Suprapubic skin (tissue), 4 donors: ENCODE measurements at regions not wholly inside any gene's neighbourhood (a gene's known extent, or its start where the extent isn't known, plus 50 kb on each side); places are given as distances from the start of the nearest gene placed in this dataset.
"Not testable (repeated sequence)": the region's sequence is repeated elsewhere in the genome, so short reads cannot be mapped to it uniquely, and the experiment has no call there.

Experiments used
- CTCF ChIP-seq, 2 donors: fragments of 200-600 bp in 1 of 2; fragments of 450-650 bp in 1 of 2; sonication (generic) in 1 of 2; IDR thresholded peaks; one replicate each; pipeline ENCODE4 v1.5.1; 2016 to 2019; ENCODE audit warnings: antibody characterized with exemption in 2 of 2, mild to moderate bottlenecking in 1 of 2, moderate library complexity in 1 of 2
- EP300 ChIP-seq: sonication (generic); formaldehyde crosslinking; IDR thresholded peaks from one replicate; pipeline ENCODE4 v1.6.1; 2017; ENCODE audit warnings: antibody characterized with exemption
- POLR2A ChIP-seq, 2 donors: fragments of 450-650 bp; IDR thresholded peaks; one replicate each; pipeline ENCODE4 v1.6.1; 2017; ENCODE audit warnings: antibody characterized with exemption in 2 of 2, mild to moderate bottlenecking in 2 of 2, moderate library complexity in 2 of 2
- POLR2AphosphoS5 ChIP-seq, 3 donors: sonication (generic); formaldehyde crosslinking; IDR thresholded peaks; one replicate each; pipeline ENCODE4 v1.6.1; 2017; ENCODE audit warnings: antibody characterized with exemption in 3 of 3

- not testable (repeated sequence) for TF ChIP-seq CTCF (IDR thresholded peaks at IDR 0.05); POLR2AphosphoS5 (IDR thresholded peaks at IDR 0.05); EP300; POLR2A (IDR thresholded peaks at IDR 0.05)
These were observed 248.3 kb downstream of the CWH43 start for GRCh38 chr4:49234382-49234781.
